Activated CD4-positive, alpha-beta memory T cell treated with anti-CD3 and anti-CD28 coated beads, Interleukin-2, amount 10 ng/mL, durations not matched to agents 7 days and 5 days (primary cell): ENCODE measurements at regions not wholly inside any gene's neighbourhood (a gene's known extent, or its start where the extent isn't known, plus 50 kb on each side); places are given as distances from the start of the nearest gene placed in this dataset.

Experiments used
- CTCF ChIA-PET: fragments of 350-600 bp; sonication (Branson Sonifier 250); formaldehyde crosslinking; loops from one replicate; lab custom pipeline; 2021; ENCODE audit warnings: antibody characterized with exemption, inconsistent platforms; lab: Charles Lee
- POLR2A ChIA-PET: fragments of 350-600 bp; sonication (Branson Sonifier 250); formaldehyde crosslinking; loops from one replicate; lab custom pipeline; 2021; ENCODE audit warnings: antibody characterized with exemption; lab: Charles Lee
- DNase-seq: peaks from one replicate; pipeline ENCODE4 v3.0.0-alpha.2; 2020
- H3K27ac Mint-ChIP-seq: one replicate; pipeline ENCODE4 v1.8.0; 2021; ENCODE audit warnings: mild to moderate bottlenecking, mixed read lengths
- H3K27me3 Mint-ChIP-seq: one replicate; pipeline ENCODE4 v1.8.0; 2021; ENCODE audit warnings: mixed read lengths
- H3K36me3 Mint-ChIP-seq: one replicate; pipeline ENCODE4 v1.8.0; 2021; ENCODE audit warnings: low read depth, mixed read lengths
- H3K4me1 Mint-ChIP-seq: one replicate; pipeline ENCODE4 v1.8.0; 2021; ENCODE audit warnings: mixed read lengths
- H3K4me3 Mint-ChIP-seq: one replicate; pipeline ENCODE4 v1.8.0; 2021; ENCODE audit warnings: mild to moderate bottlenecking, mixed read lengths
- H3K9me3 Mint-ChIP-seq: one replicate; pipeline ENCODE4 v1.8.0; 2021; ENCODE audit warnings: mixed read lengths

GRCh38 chr15:69578252-69578651, 125.6 kb downstream of the RPLP1 start:
- Mint-ChIP-seq H3K27me3 (peaks cover 10% of the 10 kb centered on the region), H3K4me1 (peaks cover 32% of the 10 kb centered on the region), H3K36me3 (no peaks in the 10 kb centered on the region), H3K27ac (no peak overlapping the region), H3K4me3 (no peak overlapping the region), H3K9me3 (no peaks in the 10 kb centered on the region)
- DNase-seq: no peak
- CTCF ChIA-PET: no interaction called here
- POLR2A ChIA-PET: no interaction called here

DNA sequence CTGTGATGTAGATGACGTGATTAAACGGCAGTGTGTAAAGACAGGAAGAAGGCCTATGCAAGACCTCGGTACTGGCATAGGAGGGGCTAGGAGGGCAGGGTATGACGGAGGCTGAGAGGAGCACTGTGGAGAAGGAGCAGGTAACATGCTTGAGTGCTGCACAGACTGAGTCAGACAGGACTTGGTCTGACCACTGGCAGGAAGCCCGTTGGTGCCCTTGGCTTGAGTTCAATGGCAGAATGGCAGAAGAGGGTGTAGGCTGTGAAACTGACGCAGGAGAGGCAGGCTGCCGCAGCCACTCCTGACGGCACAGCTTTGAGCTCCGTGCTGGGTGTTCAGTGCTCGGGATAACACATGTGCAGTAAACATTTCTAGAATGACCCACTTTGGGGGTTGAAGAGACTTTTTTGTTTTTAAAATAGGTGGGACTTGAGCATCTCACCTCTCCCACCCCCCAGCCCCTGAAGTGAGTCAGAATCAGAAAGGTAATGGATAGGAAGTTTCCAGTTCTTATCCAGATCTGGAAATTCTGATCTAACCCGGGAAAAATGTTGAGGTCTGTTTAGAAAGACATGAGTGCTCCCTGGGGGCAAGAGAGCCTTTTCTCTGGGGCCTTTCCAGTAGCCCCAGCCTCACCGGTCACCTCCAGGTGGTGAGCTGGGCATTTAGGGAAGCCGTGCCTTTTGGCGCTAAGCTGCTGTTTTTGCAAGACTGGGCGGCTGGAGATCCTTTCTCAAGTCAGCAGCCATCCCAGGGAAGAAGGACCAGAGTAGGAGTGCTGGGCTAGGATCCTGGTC, 126.4 kb downstream of the RPLP1 start:
- ChIA-PET POLR2A (no interaction called here), CTCF (no interaction called here)
- Mint-ChIP-seq H3K9me3 (no peaks in the 10 kb centered on the region), H3K4me1 (peaks cover 27% of the 10 kb centered on the region), H3K27ac (no peak overlapping the region), H3K27me3 (peaks cover 10% of the 10 kb centered on the region), H3K36me3 (no peaks in the 10 kb centered on the region), H3K4me3 (no peak overlapping the region)
- DNase-seq: no peak

DNA sequence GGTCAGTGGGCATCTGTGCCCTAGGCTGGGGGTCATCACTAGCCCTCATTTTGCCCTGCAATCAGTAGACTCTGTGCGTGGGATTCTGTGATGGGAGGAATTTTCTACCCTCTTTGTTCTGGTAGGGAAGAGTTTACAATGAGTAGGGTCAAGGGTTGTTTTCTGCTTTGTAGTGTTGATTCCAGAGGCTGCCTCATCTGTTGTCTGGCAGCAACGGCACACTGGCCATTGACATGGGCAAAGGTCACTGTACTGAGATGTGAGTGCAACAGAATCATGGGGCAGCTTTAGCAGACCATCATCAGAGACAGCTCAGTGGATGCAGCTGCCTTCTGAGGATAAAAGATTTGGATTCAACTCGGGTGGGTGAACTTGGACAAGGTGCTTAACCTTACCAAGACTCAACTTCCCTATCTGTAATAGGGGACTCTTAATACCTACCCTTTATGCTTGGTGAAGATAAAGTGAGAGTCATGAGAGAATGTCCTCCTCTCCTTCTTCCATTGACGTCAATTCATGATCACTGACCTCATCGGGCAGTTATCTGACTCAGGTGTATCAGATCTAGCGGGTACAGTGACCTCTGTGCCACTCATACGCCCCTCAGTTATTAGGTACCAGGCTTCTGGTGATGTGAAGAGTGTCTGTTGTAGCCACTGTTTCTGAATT, 127.5 kb downstream of the RPLP1 start:
- CTCF ChIA-PET: no interaction called here
- no peak overlapping the region for H3K27ac Mint-ChIP-seq
- H3K4me1 Mint-ChIP-seq: peaks cover 17% of the 10 kb centered on the region
- POLR2A ChIA-PET: no interaction called here
- no peaks in the 10 kb centered on the region for H3K9me3 Mint-ChIP-seq
- H3K36me3 Mint-ChIP-seq: no peaks in the 10 kb centered on the region
- H3K4me3 Mint-ChIP-seq: no peak overlapping the region
- no peak for DNase-seq
- peaks cover 10% of the 10 kb centered on the region for H3K27me3 Mint-ChIP-seq

DNA sequence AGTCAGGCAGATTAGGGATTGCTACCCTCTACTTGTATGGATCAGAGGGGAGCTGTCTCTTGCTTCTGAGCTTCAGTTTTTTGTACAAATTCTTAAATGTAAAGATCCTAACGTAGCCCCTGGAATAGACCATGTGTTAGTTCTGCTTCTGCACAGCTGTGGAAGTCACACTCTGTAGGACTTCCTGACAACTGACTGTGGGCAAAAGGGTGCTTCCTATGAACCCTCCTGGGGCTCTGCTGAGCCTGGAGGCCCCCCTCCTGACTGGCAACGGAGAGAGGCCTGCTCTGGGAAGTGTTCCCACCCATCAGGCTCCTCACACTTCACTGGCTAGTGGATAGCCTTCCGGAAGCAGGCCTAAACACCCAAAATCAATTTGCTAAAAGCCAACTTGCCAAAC, 131.0 kb downstream of the RPLP1 start:
- DNase-seq: no peak
- POLR2A ChIA-PET: no interaction called here
- H3K9me3 Mint-ChIP-seq: no peaks in the 10 kb centered on the region

DNA sequence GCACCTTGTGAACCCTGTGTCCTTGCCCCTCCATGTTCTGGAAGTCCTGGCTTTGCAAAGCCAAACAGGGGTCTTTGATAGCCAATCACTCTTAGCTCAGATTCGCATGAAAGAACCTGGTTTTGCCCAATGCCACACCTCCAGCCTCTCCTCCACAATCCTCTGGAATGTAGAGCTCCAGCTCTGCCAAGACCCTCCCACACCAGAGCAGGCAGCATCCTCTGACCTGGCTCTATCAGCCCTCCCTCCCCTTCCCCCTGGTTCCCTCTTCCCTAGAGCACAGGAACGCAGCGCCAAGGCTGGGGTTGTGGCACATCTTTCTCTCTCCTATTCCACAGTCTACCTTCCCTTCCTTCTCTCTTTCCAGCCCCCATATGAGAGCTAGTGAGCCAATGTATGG, 133.3 kb downstream of the RPLP1 start:
- peaks cover 6% of the 10 kb centered on the region for H3K27me3 Mint-ChIP-seq
- ChIA-PET POLR2A (no interaction called here), CTCF (no interaction called here)
- H3K9me3 Mint-ChIP-seq: no peaks in the 10 kb centered on the region
- H3K27ac Mint-ChIP-seq: no peak overlapping the region
- H3K36me3 Mint-ChIP-seq: no peaks in the 10 kb centered on the region
- peaks cover 7% of the 10 kb centered on the region for H3K4me1 Mint-ChIP-seq
- no peak for DNase-seq
- H3K4me3 Mint-ChIP-seq: no peak overlapping the region

More for the DNA sequence above, 131.0 kb downstream of the RPLP1 start:
- Mint-ChIP-seq H3K4me1 (peaks cover 7% of the 10 kb centered on the region), H3K27ac (no peak overlapping the region), H3K36me3 (no peaks in the 10 kb centered on the region), H3K4me3 (no peak overlapping the region), H3K27me3 (peaks cover 8% of the 10 kb centered on the region)
- CTCF ChIA-PET: no interaction called here

- ChIA-PET POLR2A (no interaction called here), CTCF (no interaction called here)
- H3K27ac Mint-ChIP-seq: no peak overlapping the region
- DNase-seq: no peak
- no peaks in the 10 kb centered on the region for H3K9me3 Mint-ChIP-seq
- peaks cover 2% of the 10 kb centered on the region for H3K27me3 Mint-ChIP-seq
- peaks cover 7% of the 10 kb centered on the region for H3K4me1 Mint-ChIP-seq
- H3K36me3 Mint-ChIP-seq: no peaks in the 10 kb centered on the region
- no peak overlapping the region for H3K4me3 Mint-ChIP-seq
Observed at GRCh38 chr15:69586721-69587120, 134.1 kb downstream of the RPLP1 start.

DNA sequence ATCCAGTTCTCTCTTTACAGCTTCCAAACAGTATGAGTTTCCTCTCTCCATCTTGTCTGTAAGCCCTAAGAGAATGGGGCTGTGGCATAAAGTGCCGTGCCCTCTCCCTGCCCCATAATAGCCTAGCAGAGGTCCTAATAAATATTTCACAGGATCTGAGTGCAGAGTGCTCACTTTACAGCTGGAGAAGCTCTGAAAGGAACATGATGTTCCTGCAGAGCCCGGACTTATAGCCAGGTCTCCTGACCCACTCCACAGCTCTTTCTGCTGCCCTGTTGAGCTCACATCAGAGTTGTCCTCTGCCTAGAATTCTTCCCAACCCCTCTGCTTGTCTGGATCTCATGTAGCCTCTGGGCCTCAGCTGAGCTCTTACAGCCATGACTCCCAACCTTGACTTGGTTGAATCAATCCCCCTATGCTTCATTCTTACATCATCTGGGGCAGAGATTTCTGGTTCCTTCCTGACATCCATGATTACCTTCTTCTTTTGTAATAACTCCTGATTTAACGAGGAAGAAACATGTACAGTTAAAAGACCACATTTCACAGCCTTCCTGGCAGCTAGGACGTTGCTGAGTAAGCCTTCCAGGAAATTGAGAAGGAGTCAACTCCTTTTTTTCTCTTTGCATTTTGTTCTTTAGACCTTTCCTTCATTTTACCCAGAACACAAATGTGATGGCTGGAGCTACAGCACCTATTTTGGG, 135.3 kb downstream of the RPLP1 start:
- H3K27ac Mint-ChIP-seq: no peak overlapping the region
- H3K4me1 Mint-ChIP-seq: peaks cover 7% of the 10 kb centered on the region
- no peaks in the 10 kb centered on the region for H3K36me3 Mint-ChIP-seq
- DNase-seq: no peak
- no peaks in the 10 kb centered on the region for H3K9me3 Mint-ChIP-seq
- CTCF ChIA-PET: no interaction called here
- H3K4me3 Mint-ChIP-seq: no peak overlapping the region
- H3K27me3 Mint-ChIP-seq: no peaks in the 10 kb centered on the region
- POLR2A ChIA-PET: no interaction called here

DNA sequence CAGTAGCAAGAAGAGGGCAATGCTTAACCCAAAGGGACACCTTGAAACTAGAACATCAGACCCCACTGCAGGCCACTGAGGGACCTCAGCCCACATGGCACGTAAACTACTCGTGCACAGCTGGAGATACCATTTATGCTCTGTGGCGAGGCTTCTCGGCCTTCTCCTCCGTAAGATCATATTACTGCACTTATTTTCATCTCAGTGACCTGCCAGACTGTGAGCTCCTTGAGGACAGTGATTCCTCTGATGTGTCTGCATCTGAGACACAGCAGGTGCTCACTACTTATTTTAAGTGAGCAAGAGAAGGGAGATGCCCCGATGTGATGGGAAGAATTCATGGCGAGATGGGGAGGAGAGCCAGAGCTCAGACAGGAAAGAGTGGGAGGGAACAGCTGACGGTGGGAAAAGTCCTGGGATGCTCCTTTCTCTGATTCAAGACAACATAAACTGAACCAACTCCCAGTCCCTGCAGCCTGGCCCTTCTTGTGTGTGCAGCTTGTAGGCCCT, 137.6 kb downstream of the RPLP1 start:
- Mint-ChIP-seq H3K4me3 (no peak overlapping the region), H3K27me3 (peaks cover 3% of the 10 kb centered on the region), H3K4me1 (peaks cover 5% of the 10 kb centered on the region), H3K9me3 (no peaks in the 10 kb centered on the region), H3K27ac (no peak overlapping the region), H3K36me3 (no peaks in the 10 kb centered on the region)
- ChIA-PET POLR2A (no interaction called here), CTCF (no interaction called here)
- DNase-seq: no peak

- ChIA-PET CTCF (no interaction called here), POLR2A (no interaction called here)
- H3K9me3 Mint-ChIP-seq: no peaks in the 10 kb centered on the region
- peaks cover 7% of the 10 kb centered on the region for H3K27me3 Mint-ChIP-seq
- no peak overlapping the region for H3K27ac Mint-ChIP-seq
- no peak for DNase-seq
- no peaks in the 10 kb centered on the region for H3K36me3 Mint-ChIP-seq
- no peak overlapping the region for H3K4me3 Mint-ChIP-seq
- peaks cover 5% of the 10 kb centered on the region for H3K4me1 Mint-ChIP-seq
Observed at GRCh38 chr15:69590932-69591524, 138.4 kb downstream of the RPLP1 start.

GRCh38 chr15:69591905-69592508, 139.4 kb downstream of the RPLP1 start:
- no peak for DNase-seq
- Mint-ChIP-seq H3K4me3 (no peak overlapping the region), H3K27me3 (peaks cover 7% of the 10 kb centered on the region), H3K27ac (no peak overlapping the region), H3K36me3 (no peaks in the 10 kb centered on the region), H3K4me1 (peaks cover 5% of the 10 kb centered on the region), H3K9me3 (no peaks in the 10 kb centered on the region)
- ChIA-PET POLR2A (no interaction called here), CTCF (interaction anchor here (0.7 to 1.1 kb wide), 3 partner anchors 10 to 1026 kb away, joined by 3 to 6 read pairs (median 5); no protein-coding TSS in a partner anchor)

DNA sequence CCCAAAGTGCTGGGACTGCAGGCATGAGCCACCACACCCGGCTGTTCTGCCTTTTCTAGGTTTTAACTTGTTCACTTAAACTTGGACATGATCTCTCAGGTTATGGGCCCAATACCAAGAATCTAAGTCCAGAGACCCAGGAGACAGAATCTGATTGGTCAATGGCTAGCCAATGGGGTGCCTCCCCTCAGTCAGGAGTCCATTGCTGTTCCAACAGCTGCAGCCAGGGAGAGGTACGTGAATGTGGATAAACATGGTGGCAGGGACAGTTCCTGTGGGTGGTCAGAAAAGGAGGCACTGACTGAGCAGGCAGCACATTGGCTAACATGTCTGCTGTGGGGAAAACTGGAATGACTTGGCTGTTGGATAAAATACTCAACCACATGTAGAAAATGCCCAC, 140.3 kb downstream of the RPLP1 start:
- no peak for DNase-seq
- H3K36me3 Mint-ChIP-seq: no peaks in the 10 kb centered on the region
- peaks cover 12% of the 10 kb centered on the region for H3K27me3 Mint-ChIP-seq
- no peaks in the 10 kb centered on the region for H3K9me3 Mint-ChIP-seq
- ChIA-PET CTCF (no interaction called here), POLR2A (no interaction called here)
- H3K27ac Mint-ChIP-seq: no peak overlapping the region
- no peak overlapping the region for H3K4me3 Mint-ChIP-seq
- peaks cover 4% of the 10 kb centered on the region for H3K4me1 Mint-ChIP-seq

- H3K4me3 Mint-ChIP-seq: no peak overlapping the region
- H3K36me3 Mint-ChIP-seq: no peaks in the 10 kb centered on the region
- ChIA-PET CTCF (no interaction called here), POLR2A (no interaction called here)
- no peak for DNase-seq
- H3K27me3 Mint-ChIP-seq: peaks cover 14% of the 10 kb centered on the region
- H3K27ac Mint-ChIP-seq: no peak overlapping the region
- no peaks in the 10 kb centered on the region for H3K4me1 Mint-ChIP-seq
- no peaks in the 10 kb centered on the region for H3K9me3 Mint-ChIP-seq
Observed at GRCh38 chr15:69593488-69593887, 140.9 kb downstream of the RPLP1 start.
